MCF 10A (cell line): ENCODE measurements at regions not wholly inside any gene's neighbourhood (a gene's known extent, or its start where the extent isn't known, plus 50 kb on each side); places are given as distances from the start of the nearest gene placed in this dataset.

Source experiments
- BruUV-seq: library from RNA; stranded (reverse); fragments of 400-500 nt; replicated peaks from 2 replicates; lab custom pipeline; 2021; lab: Mats Ljungman, UMichigan
- CTCF ChIA-PET: fragments of 300-600 bp; sonication (Branson Sonifier 250); formaldehyde crosslinking; extraction: SDS; loops from one replicate; lab custom pipeline; 2021; ENCODE audit warnings: antibody characterized with exemption, inconsistent platforms; lab: Yijun Ruan, JAX
- POLR2A ChIA-PET: fragments of 300-600, 350-650 bp; sonication (Branson Sonifier 250); formaldehyde crosslinking; extraction: SDS; loops from one replicate; lab custom pipeline; 2020; ENCODE audit warnings: antibody characterized with exemption, inconsistent platforms; lab: Yijun Ruan, JAX
- DNase-seq: peaks from one replicate; pipeline ENCODE4 v3.0.0-alpha.2; 2018; ENCODE audit not compliant: unreplicated experiment
- H3K27ac Mint-ChIP-seq: one replicate; pipeline ENCODE4 v1.8.0; 2022; ENCODE audit warnings: mild to moderate bottlenecking, low read depth, mixed read lengths; ENCODE audit not compliant: unreplicated experiment
- H3K27me3 Mint-ChIP-seq: one replicate; pipeline ENCODE4 v1.8.0; 2022; ENCODE audit warnings: mixed read lengths; ENCODE audit not compliant: insufficient read depth, unreplicated experiment
- H3K36me3 Mint-ChIP-seq: one replicate; pipeline ENCODE4 v1.8.0; 2022; ENCODE audit warnings: mild to moderate bottlenecking, moderate library complexity, mixed read lengths; ENCODE audit not compliant: insufficient read depth, unreplicated experiment
- H3K4me1 Mint-ChIP-seq: one replicate; pipeline ENCODE4 v1.8.0; 2022; ENCODE audit warnings: mixed read lengths; ENCODE audit not compliant: insufficient read depth, unreplicated experiment
- H3K4me3 Mint-ChIP-seq: one replicate; pipeline ENCODE4 v1.8.0; 2022; ENCODE audit warnings: mild to moderate bottlenecking, moderate library complexity, mixed read lengths; ENCODE audit not compliant: unreplicated experiment
- H3K9me3 Mint-ChIP-seq: one replicate; pipeline ENCODE4 v1.8.0; 2022; ENCODE audit warnings: mixed read lengths; ENCODE audit not compliant: unreplicated experiment
- intact Hi-C: fragments of 100-400 bp; cut with micrococcal nuclease; formaldehyde crosslinking; loops from 2 replicates; pipeline ENCODE4 v1.14.1; 2022
- TF ChIP-seq, protein P1 (sequence below): fragments of 200-600 bp; IDR thresholded peaks from one replicate; pipeline ENCODE4 v1.8.0; 2022; ENCODE audit warnings: antibody characterized with exemption, mild to moderate bottlenecking; ENCODE audit not compliant: unreplicated experiment

DNA sequence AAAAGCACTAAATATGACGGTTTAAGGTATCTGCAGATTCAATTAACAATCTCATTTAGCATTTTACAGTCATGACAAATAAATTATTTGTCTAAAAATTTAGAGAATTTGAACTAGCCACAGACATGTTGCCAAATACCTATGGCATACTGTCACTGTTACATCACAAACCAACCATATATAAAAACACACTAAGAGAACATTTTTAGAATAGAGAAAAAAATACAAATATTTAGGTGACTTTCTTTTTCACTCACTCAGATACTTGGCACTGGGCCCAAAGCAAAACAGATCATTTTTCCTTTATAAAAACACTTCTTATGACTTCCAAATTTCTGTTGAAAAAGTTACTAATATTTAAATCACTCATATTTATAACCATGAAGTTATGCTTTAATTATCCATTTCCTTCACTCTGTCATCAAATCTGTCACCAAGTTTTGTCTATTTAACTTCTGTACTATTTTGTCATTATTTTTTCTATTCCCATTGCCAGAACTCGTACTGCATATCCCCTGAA lies 644.7 kb downstream of the OTOL1 start:
- BruUV-seq: no TSS peak
- intact Hi-C loops: no loop called here
- no peak overlapping the region for H3K4me3 Mint-ChIP-seq
- no peaks in the 10 kb centered on the region for H3K9me3 Mint-ChIP-seq
- no peaks in the 10 kb centered on the region for H3K27me3 Mint-ChIP-seq
- TF ChIP-seq, protein P1, sequence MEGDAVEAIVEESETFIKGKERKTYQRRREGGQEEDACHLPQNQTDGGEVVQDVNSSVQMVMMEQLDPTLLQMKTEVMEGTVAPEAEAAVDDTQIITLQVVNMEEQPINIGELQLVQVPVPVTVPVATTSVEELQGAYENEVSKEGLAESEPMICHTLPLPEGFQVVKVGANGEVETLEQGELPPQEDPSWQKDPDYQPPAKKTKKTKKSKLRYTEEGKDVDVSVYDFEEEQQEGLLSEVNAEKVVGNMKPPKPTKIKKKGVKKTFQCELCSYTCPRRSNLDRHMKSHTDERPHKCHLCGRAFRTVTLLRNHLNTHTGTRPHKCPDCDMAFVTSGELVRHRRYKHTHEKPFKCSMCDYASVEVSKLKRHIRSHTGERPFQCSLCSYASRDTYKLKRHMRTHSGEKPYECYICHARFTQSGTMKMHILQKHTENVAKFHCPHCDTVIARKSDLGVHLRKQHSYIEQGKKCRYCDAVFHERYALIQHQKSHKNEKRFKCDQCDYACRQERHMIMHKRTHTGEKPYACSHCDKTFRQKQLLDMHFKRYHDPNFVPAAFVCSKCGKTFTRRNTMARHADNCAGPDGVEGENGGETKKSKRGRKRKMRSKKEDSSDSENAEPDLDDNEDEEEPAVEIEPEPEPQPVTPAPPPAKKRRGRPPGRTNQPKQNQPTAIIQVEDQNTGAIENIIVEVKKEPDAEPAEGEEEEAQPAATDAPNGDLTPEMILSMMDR: no peak
- DNase-seq: peak; percentile 51
- H3K4me1 Mint-ChIP-seq: peaks cover 13% of the 10 kb centered on the region
- POLR2A ChIA-PET: no interaction called here
- CTCF ChIA-PET: interaction anchor here (0.5 kb wide), 1 partner anchor 172 kb away, joined by 3 read pairs; no protein-coding TSS in a partner anchor
- no peaks in the 10 kb centered on the region for H3K36me3 Mint-ChIP-seq
- no peak overlapping the region for H3K27ac Mint-ChIP-seq

DNA sequence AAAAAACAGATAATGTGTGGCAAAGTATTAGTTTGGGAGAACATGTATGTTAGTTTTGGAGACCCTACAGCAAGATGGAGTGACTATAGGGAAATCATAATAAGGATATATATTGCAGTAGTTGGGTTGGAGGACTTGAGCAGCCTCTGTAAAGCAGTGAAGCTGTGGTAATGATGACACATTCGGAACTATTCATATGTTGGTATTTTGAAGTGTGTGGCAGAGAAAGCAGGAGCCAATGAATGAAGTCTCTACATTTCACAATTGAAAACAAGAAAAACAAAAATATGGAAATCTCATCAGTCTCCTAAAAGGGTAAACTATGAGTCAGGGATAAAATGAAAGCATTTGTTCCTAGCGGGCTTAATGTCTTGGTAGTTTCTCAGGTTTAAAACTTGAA lies 645.9 kb downstream of the OTOL1 start:
- Mint-ChIP-seq H3K27ac (peak overlapping the region; percentile 32), H3K27me3 (no peaks in the 10 kb centered on the region), H3K36me3 (no peaks in the 10 kb centered on the region), H3K4me3 (peak overlapping the region; percentile 43), H3K4me1 (peaks cover 13% of the 10 kb centered on the region), H3K9me3 (no peaks in the 10 kb centered on the region)
- ChIA-PET POLR2A (interaction anchor here (0.7 to 0.9 kb wide), 4 partner anchors 15 to 1452 kb away, joined by 3 read pairs; no protein-coding TSS in a partner anchor), CTCF (interaction anchor here (0.5 to 1.0 kb wide), 3 partner anchors 9 to 1688 kb away, joined by 3 read pairs; no protein-coding TSS in a partner anchor)
- peak; percentile 70 for DNase-seq
- intact Hi-C loops: no loop called here
- TF ChIP-seq, protein P1: no peak
- BruUV-seq: no TSS peak

DNA sequence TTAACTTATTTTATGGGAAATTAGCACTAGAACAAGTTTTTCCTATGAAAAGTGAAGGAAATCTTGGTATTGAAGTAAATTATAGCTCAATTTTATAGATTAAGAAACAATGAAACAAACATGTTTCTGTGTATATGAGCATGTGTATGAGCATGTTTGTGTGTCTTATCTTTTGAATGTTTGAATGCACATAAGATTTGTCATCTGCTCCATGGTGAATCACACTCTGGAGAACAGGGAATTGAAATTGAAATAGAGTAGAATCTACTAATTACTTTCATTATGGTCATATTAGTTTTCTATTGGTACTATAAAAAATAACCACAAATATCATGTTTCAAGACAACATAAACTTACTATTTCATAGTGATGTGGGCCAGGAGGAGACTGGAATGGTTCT lies 646.6 kb downstream of the OTOL1 start:
- Mint-ChIP-seq H3K27ac (no peak overlapping the region), H3K9me3 (no peaks in the 10 kb centered on the region), H3K4me1 (peaks cover 13% of the 10 kb centered on the region), H3K4me3 (no peak overlapping the region), H3K36me3 (no peaks in the 10 kb centered on the region), H3K27me3 (no peaks in the 10 kb centered on the region)
- POLR2A ChIA-PET: interaction anchor here (0.7 to 0.9 kb wide), 2 partner anchors 15 to 591 kb away, joined by 3 read pairs; no protein-coding TSS in a partner anchor
- TF ChIP-seq, protein P1: no peak
- BruUV-seq: no TSS peak
- intact Hi-C loops: no loop called here
- no peak for DNase-seq
- CTCF ChIA-PET: interaction anchor here (0.7 to 1.0 kb wide), 2 partner anchors 10 to 58 kb away, joined by 3 read pairs; no protein-coding TSS in a partner anchor

DNA sequence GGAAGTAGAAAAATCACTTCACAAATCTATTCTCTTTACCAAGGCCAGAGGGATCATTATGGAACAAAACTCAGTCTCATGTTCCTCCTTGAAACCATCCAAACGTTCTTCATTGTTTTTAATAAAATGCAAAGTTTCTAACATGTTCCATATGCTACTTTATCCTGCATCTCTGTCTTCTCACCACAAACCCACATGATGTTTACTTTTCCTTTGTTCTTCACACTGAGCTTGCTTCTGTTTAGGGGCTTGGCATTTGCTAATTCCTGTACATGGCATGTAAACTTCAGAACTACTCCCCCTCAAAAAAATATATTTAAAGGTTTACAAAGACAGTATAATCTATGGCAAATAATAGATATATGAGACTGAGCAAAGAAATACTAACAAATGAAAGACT lies 651.4 kb downstream of the OTOL1 start:
- intact Hi-C loops: no loop called here
- H3K27me3 Mint-ChIP-seq: no peaks in the 10 kb centered on the region
- TF ChIP-seq, protein P1: no peak
- CTCF ChIA-PET: no interaction called here
- no peak for DNase-seq
- H3K27ac Mint-ChIP-seq: no peak overlapping the region
- H3K4me3 Mint-ChIP-seq: no peak overlapping the region
- BruUV-seq: no TSS peak
- no peaks in the 10 kb centered on the region for H3K36me3 Mint-ChIP-seq
- H3K4me1 Mint-ChIP-seq: no peaks in the 10 kb centered on the region
- POLR2A ChIA-PET: interaction anchor here (1.3 kb wide), 1 partner anchor 18 kb away, joined by 3 read pairs; no protein-coding TSS in a partner anchor
- no peaks in the 10 kb centered on the region for H3K9me3 Mint-ChIP-seq
